ENCODE measurements at regions not wholly inside any gene's neighbourhood (a gene's known extent, or its start where the extent isn't known, plus 50 kb on each side); places are given as distances from the start of the nearest gene placed in this dataset.

DNA sequence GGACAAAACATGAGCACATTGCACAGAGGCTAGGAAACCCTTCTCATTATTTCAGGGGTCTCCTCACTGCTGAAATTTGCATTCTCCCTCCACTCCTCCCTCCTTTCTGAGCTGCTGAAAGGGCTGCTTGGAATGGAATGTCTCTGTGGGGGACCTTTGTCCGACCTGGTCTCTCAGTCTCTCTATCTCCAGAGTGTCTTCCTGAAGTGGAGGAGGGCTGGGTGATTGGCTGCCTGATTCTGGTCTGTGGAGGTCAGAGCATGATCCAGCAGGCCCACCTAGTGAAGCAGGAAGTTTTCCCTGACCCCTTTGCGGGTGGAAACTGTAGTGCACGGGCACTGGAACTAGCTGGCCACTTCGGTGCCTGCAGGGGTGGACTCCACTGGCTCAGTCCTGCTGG is 560.5 kb upstream of the HS6ST1 start:
- Histone ChIP-seq H3K4me1 (ENCODE audit: control insufficient read depth, extremely low read depth, insufficient read depth, low read length) (no peaks in the 10 kb centered on the region), H2AFZ (ENCODE audit: low read length) (no peak overlapping the region), H3K36me3 (ENCODE audit: control insufficient read depth, insufficient read depth, low read length) (no peaks in the 10 kb centered on the region), H3K9ac (ENCODE audit: insufficient read depth, low read length) (no peak overlapping the region), H3K4me3 (replicated peaks in 1 of 4; ENCODE audit: control extremely low read depth in 1 of 4, insufficient read depth in 1 of 4, low read depth in 3 of 4, low read length in 4 of 4) (no peak overlapping the region), H4K20me1 (ENCODE audit: control insufficient read depth, extremely low read depth, insufficient read depth, low read length) (no peaks in the 10 kb centered on the region), H3K27me3 (ENCODE audit: control insufficient read depth, insufficient read depth, low read length) (no peaks in the 10 kb centered on the region), H3K4me2 (ENCODE audit: extremely low read depth, insufficient read depth, low read length) (no peak overlapping the region), H3K9me3 (ENCODE audit: control insufficient read depth, insufficient read depth, low read depth, low read length) (no peaks in the 10 kb centered on the region), H3K27ac (ENCODE audit: insufficient read depth, low read length) (no peak overlapping the region), H3K79me2 (ENCODE audit: control insufficient read depth, insufficient read depth, low read length) (no peaks in the 10 kb centered on the region)
- TF ChIP-seq EZH2 (IDR thresholded peaks at IDR 0.05; ENCODE audit: low read length, missing control alignments) (no peak), CTCF (conservative IDR thresholded peaks at IDR 0.05 in 1 of 2, IDR thresholded peaks at IDR 0.05 in 1 of 2; ENCODE audit: low read depth in 1 of 2, low read length in 2 of 2) (no peak)
- DNase-seq (ENCODE audit: low read depth in 2 of 2) = no peak

- no peaks in the 10 kb centered on the region for H4K20me1 ChIP-seq (ENCODE audit: control insufficient read depth, extremely low read depth, insufficient read depth, low read length)
- H3K27me3 ChIP-seq (ENCODE audit: control insufficient read depth, insufficient read depth, low read length) = no peaks in the 10 kb centered on the region
- H2AFZ ChIP-seq (ENCODE audit: low read length) = no peak overlapping the region
- H3K36me3 ChIP-seq (ENCODE audit: control insufficient read depth, insufficient read depth, low read length) = no peaks in the 10 kb centered on the region
- DNase-seq (ENCODE audit: low read depth in 2 of 2) = no peak
- H3K4me2 ChIP-seq (ENCODE audit: extremely low read depth, insufficient read depth, low read length) = no peak overlapping the region
- H3K9ac ChIP-seq (ENCODE audit: insufficient read depth, low read length) = no peak overlapping the region
- no peaks in the 10 kb centered on the region for H3K9me3 ChIP-seq (ENCODE audit: control insufficient read depth, insufficient read depth, low read depth, low read length)
- H3K79me2 ChIP-seq (ENCODE audit: control insufficient read depth, insufficient read depth, low read length) = no peaks in the 10 kb centered on the region
- TF ChIP-seq CTCF (conservative IDR thresholded peaks at IDR 0.05 in 1 of 2, IDR thresholded peaks at IDR 0.05 in 1 of 2; ENCODE audit: low read depth in 1 of 2, low read length in 2 of 2) = no peak
- no peak for TF ChIP-seq EZH2 (IDR thresholded peaks at IDR 0.05; ENCODE audit: low read length, missing control alignments)
- H3K4me1 ChIP-seq (ENCODE audit: control insufficient read depth, extremely low read depth, insufficient read depth, low read length) = no peaks in the 10 kb centered on the region
- H3K27ac ChIP-seq (ENCODE audit: insufficient read depth, low read length) = no peak overlapping the region
- no peak overlapping the region for H3K4me3 ChIP-seq (replicated peaks in 1 of 4; ENCODE audit: control extremely low read depth in 1 of 4, insufficient read depth in 1 of 4, low read depth in 3 of 4, low read length in 4 of 4)
Observed at GRCh38 chr2:128894896-128895295, 576.2 kb upstream of the HS6ST1 start.

GRCh38 chr2:128901572-128902391 is 583.1 kb upstream of the HS6ST1 start:
- H3K36me3 ChIP-seq (ENCODE audit: control insufficient read depth, insufficient read depth, low read length) = no peaks in the 10 kb centered on the region
- no peaks in the 10 kb centered on the region for H3K79me2 ChIP-seq (ENCODE audit: control insufficient read depth, insufficient read depth, low read length)
- no peaks in the 10 kb centered on the region for H3K4me1 ChIP-seq (ENCODE audit: control insufficient read depth, extremely low read depth, insufficient read depth, low read length)
- no peak overlapping the region for H3K9ac ChIP-seq (ENCODE audit: insufficient read depth, low read length)
- no peak for DNase-seq (ENCODE audit: low read depth in 2 of 2)
- H3K27ac ChIP-seq (ENCODE audit: insufficient read depth, low read length) = no peak overlapping the region
- no peak overlapping the region for H3K4me2 ChIP-seq (ENCODE audit: extremely low read depth, insufficient read depth, low read length)
- H3K9me3 ChIP-seq (ENCODE audit: control insufficient read depth, insufficient read depth, low read depth, low read length) = no peaks in the 10 kb centered on the region
- H3K27me3 ChIP-seq (ENCODE audit: control insufficient read depth, insufficient read depth, low read length) = no peaks in the 10 kb centered on the region
- TF ChIP-seq CTCF (conservative IDR thresholded peaks at IDR 0.05 in 1 of 2, IDR thresholded peaks at IDR 0.05 in 1 of 2; ENCODE audit: low read depth in 1 of 2, low read length in 2 of 2) = no peak
- TF ChIP-seq EZH2 (IDR thresholded peaks at IDR 0.05; ENCODE audit: low read length, missing control alignments) = no peak
- no peaks in the 10 kb centered on the region for H4K20me1 ChIP-seq (ENCODE audit: control insufficient read depth, extremely low read depth, insufficient read depth, low read length)
- no peak overlapping the region for H2AFZ ChIP-seq (ENCODE audit: low read length)
- H3K4me3 ChIP-seq (replicated peaks in 1 of 4; ENCODE audit: control extremely low read depth in 1 of 4, insufficient read depth in 1 of 4, low read depth in 3 of 4, low read length in 4 of 4) = no peak overlapping the region
